ENCODE measurements at regions not wholly inside any gene's neighbourhood (a gene's known extent, or its start where the extent isn't known, plus 50 kb on each side); places are given as distances from the start of the nearest gene placed in this dataset.
A peak's percentile ranks its signal among the peaks of the same experiment; 100 is the strongest.

GRCh38 chr20:21812379-21812778 lies 106.9 kb downstream of the PAX1 start:
- no peak for TF ChIP-seq CTCF (IDR thresholded peaks at IDR 0.05; ENCODE audit: control insufficient read depth, insufficient read depth, low read depth, low read length, missing control alignments)
- DNase-seq (ENCODE audit: low read depth), result no peak
- no peak overlapping the region for H3K4me3 ChIP-seq (ENCODE audit: control insufficient read depth, low read depth, low read length)

- TF ChIP-seq CTCF (IDR thresholded peaks at IDR 0.05; ENCODE audit: control insufficient read depth, insufficient read depth, low read depth, low read length, missing control alignments), result no peak
- DNase-seq (ENCODE audit: low read depth), result no peak
- H3K4me3 ChIP-seq (ENCODE audit: control insufficient read depth, low read depth, low read length), result no peak overlapping the region
Observed at GRCh38 chr20:21809961-21810523, 104.6 kb downstream of the PAX1 start.

- no peak for DNase-seq (ENCODE audit: low read depth)
- peak; percentile 46 for TF ChIP-seq CTCF (IDR thresholded peaks at IDR 0.05; ENCODE audit: control insufficient read depth, insufficient read depth, low read depth, low read length, missing control alignments)
- no peak overlapping the region for H3K4me3 ChIP-seq (ENCODE audit: control insufficient read depth, low read depth, low read length)
Observed at GRCh38 chr20:21808863-21809664, 103.6 kb downstream of the PAX1 start.

GRCh38 chr20:21808139-21808538 lies 102.7 kb downstream of the PAX1 start:
- no peak for DNase-seq (ENCODE audit: low read depth)

GRCh38 chr20:21804802-21805201 lies 99.3 kb downstream of the PAX1 start:
- H3K4me3 ChIP-seq (ENCODE audit: control insufficient read depth, low read depth, low read length), result no peak overlapping the region
- no peak for TF ChIP-seq CTCF (IDR thresholded peaks at IDR 0.05; ENCODE audit: control insufficient read depth, insufficient read depth, low read depth, low read length, missing control alignments)
- DNase-seq (ENCODE audit: low read depth), result no peak

More at GRCh38 chr20:21808139-21808538, 102.7 kb downstream of the PAX1 start:
- TF ChIP-seq CTCF (IDR thresholded peaks at IDR 0.05; ENCODE audit: control insufficient read depth, insufficient read depth, low read depth, low read length, missing control alignments), result no peak
- no peak overlapping the region for H3K4me3 ChIP-seq (ENCODE audit: control insufficient read depth, low read depth, low read length)

- no peak for TF ChIP-seq CTCF (IDR thresholded peaks at IDR 0.05; ENCODE audit: control insufficient read depth, insufficient read depth, low read depth, low read length, missing control alignments)
- no peak overlapping the region for H3K4me3 ChIP-seq (ENCODE audit: control insufficient read depth, low read depth, low read length)
- DNase-seq (ENCODE audit: low read depth), result no peak
Observed at GRCh38 chr20:21801193-21801592, 95.7 kb downstream of the PAX1 start.
